ENCODE measurements at regions not wholly inside any gene's neighbourhood (a gene's known extent, or its start where the extent isn't known, plus 50 kb on each side); places are given as distances from the start of the nearest gene placed in this dataset.
A peak's percentile ranks its signal among the peaks of the same experiment; 100 is the strongest.

GRCh38 chr14:87489196-87489819 is 503.7 kb downstream of the GALC start:
- Histone ChIP-seq H3K36me3 (ENCODE audit: control insufficient read depth in 5 of 5, insufficient read depth in 5 of 5, low read length in 5 of 5) (no peaks in the 10 kb centered on the region), H3K9ac (ENCODE audit: low read length in 5 of 5) (no peak overlapping the region), H3K4me1 (ENCODE audit: control insufficient read depth in 5 of 5, insufficient read depth in 5 of 5, low read length in 5 of 5) (no peaks in the 10 kb centered on the region), H3K27ac (ENCODE audit: low read depth, low read length) (no peak overlapping the region), H3K27me3 (ENCODE audit: control insufficient read depth in 5 of 5, insufficient read depth in 4 of 5, low read length in 5 of 5) (no peaks in the 10 kb centered on the region), H3K4me3 (ENCODE audit: low read depth in 1 of 5, low read length in 5 of 5) (no peak overlapping the region), H3K9me3 (ENCODE audit: control insufficient read depth in 5 of 5, low read length in 5 of 5) (no peaks in the 10 kb centered on the region)

- H3K9ac ChIP-seq (ENCODE audit: low read length in 5 of 5) = no peak overlapping the region
- no peak overlapping the region for H3K27ac ChIP-seq (ENCODE audit: low read depth, low read length)
- no peaks in the 10 kb centered on the region for H3K27me3 ChIP-seq (ENCODE audit: control insufficient read depth in 5 of 5, insufficient read depth in 4 of 5, low read length in 5 of 5)
- no peaks in the 10 kb centered on the region for H3K9me3 ChIP-seq (ENCODE audit: control insufficient read depth in 5 of 5, low read length in 5 of 5)
- H3K4me3 ChIP-seq (ENCODE audit: low read depth in 1 of 5, low read length in 5 of 5) = no peak overlapping the region
- H3K4me1 ChIP-seq (ENCODE audit: control insufficient read depth in 5 of 5, insufficient read depth in 5 of 5, low read length in 5 of 5) = no peaks in the 10 kb centered on the region
- H3K36me3 ChIP-seq (ENCODE audit: control insufficient read depth in 5 of 5, insufficient read depth in 5 of 5, low read length in 5 of 5) = no peaks in the 10 kb centered on the region
Observed at GRCh38 chr14:87483271-87484260, 509.4 kb downstream of the GALC start.

- H3K4me1 ChIP-seq (ENCODE audit: control insufficient read depth in 5 of 5, insufficient read depth in 5 of 5, low read length in 5 of 5) = no peaks in the 10 kb centered on the region
- no peaks in the 10 kb centered on the region for H3K27me3 ChIP-seq (ENCODE audit: control insufficient read depth in 5 of 5, insufficient read depth in 4 of 5, low read length in 5 of 5)
- H3K9ac ChIP-seq (ENCODE audit: low read length in 5 of 5) = no peak overlapping the region
- no peaks in the 10 kb centered on the region for H3K36me3 ChIP-seq (ENCODE audit: control insufficient read depth in 5 of 5, insufficient read depth in 5 of 5, low read length in 5 of 5)
- H3K27ac ChIP-seq (ENCODE audit: low read depth, low read length) = no peak overlapping the region
- peaks cover 0 to 6% (median 0%) of the 10 kb centered on the region in 5 donors for H3K9me3 ChIP-seq (ENCODE audit: control insufficient read depth in 5 of 5, low read length in 5 of 5)
- H3K4me3 ChIP-seq (ENCODE audit: low read depth in 1 of 5, low read length in 5 of 5) = no peak overlapping the region
Observed at GRCh38 chr14:87468531-87468930, 524.5 kb downstream of the GALC start.

GRCh38 chr14:87467578-87467977 is 525.4 kb downstream of the GALC start:
- Histone ChIP-seq H3K4me3 (ENCODE audit: low read depth in 1 of 5, low read length in 5 of 5) (no peak overlapping the region), H3K9me3 (ENCODE audit: control insufficient read depth in 5 of 5, low read length in 5 of 5) (peaks cover 0 to 6% (median 0%) of the 10 kb centered on the region in 5 donors), H3K4me1 (ENCODE audit: control insufficient read depth in 5 of 5, insufficient read depth in 5 of 5, low read length in 5 of 5) (no peaks in the 10 kb centered on the region), H3K9ac (ENCODE audit: low read length in 5 of 5) (no peak overlapping the region), H3K27me3 (ENCODE audit: control insufficient read depth in 5 of 5, insufficient read depth in 4 of 5, low read length in 5 of 5) (no peaks in the 10 kb centered on the region), H3K27ac (ENCODE audit: low read depth, low read length) (no peak overlapping the region), H3K36me3 (ENCODE audit: control insufficient read depth in 5 of 5, insufficient read depth in 5 of 5, low read length in 5 of 5) (no peaks in the 10 kb centered on the region)

- Histone ChIP-seq H3K27me3 (ENCODE audit: control insufficient read depth in 5 of 5, insufficient read depth in 4 of 5, low read length in 5 of 5) (no peaks in the 10 kb centered on the region), H3K4me1 (ENCODE audit: control insufficient read depth in 5 of 5, insufficient read depth in 5 of 5, low read length in 5 of 5) (no peaks in the 10 kb centered on the region), H3K36me3 (ENCODE audit: control insufficient read depth in 5 of 5, insufficient read depth in 5 of 5, low read length in 5 of 5) (no peaks in the 10 kb centered on the region), H3K9me3 (ENCODE audit: control insufficient read depth in 5 of 5, low read length in 5 of 5) (no peaks in the 10 kb centered on the region), H3K4me3 (ENCODE audit: low read depth in 1 of 5, low read length in 5 of 5) (no peak overlapping the region), H3K9ac (ENCODE audit: low read length in 5 of 5) (no peak overlapping the region), H3K27ac (ENCODE audit: low read depth, low read length) (no peak overlapping the region)
Observed at GRCh38 chr14:87465770-87466169, 527.2 kb downstream of the GALC start.

GRCh38 chr14:87461704-87462103 is 531.3 kb downstream of the GALC start:
- Histone ChIP-seq H3K9ac (ENCODE audit: low read length in 5 of 5) (no peak overlapping the region), H3K27ac (ENCODE audit: low read depth, low read length) (no peak overlapping the region), H3K4me1 (ENCODE audit: control insufficient read depth in 5 of 5, insufficient read depth in 5 of 5, low read length in 5 of 5) (no peaks in the 10 kb centered on the region), H3K27me3 (ENCODE audit: control insufficient read depth in 5 of 5, insufficient read depth in 4 of 5, low read length in 5 of 5) (no peaks in the 10 kb centered on the region), H3K9me3 (ENCODE audit: control insufficient read depth in 5 of 5, low read length in 5 of 5) (no peaks in the 10 kb centered on the region), H3K4me3 (ENCODE audit: low read depth in 1 of 5, low read length in 5 of 5) (no peak overlapping the region), H3K36me3 (ENCODE audit: control insufficient read depth in 5 of 5, insufficient read depth in 5 of 5, low read length in 5 of 5) (no peaks in the 10 kb centered on the region)

- no peak overlapping the region for H3K27ac ChIP-seq (ENCODE audit: low read depth, low read length)
- H3K4me3 ChIP-seq (ENCODE audit: low read depth in 1 of 5, low read length in 5 of 5) = peak overlapping the region in 3 of 5 donors; percentile 26 to 50 (median 47)
- peak overlapping the region in 1 of 5 donors; percentile 10 for H3K9ac ChIP-seq (ENCODE audit: low read length in 5 of 5)
- no peaks in the 10 kb centered on the region for H3K36me3 ChIP-seq (ENCODE audit: control insufficient read depth in 5 of 5, insufficient read depth in 5 of 5, low read length in 5 of 5)
- no peaks in the 10 kb centered on the region for H3K27me3 ChIP-seq (ENCODE audit: control insufficient read depth in 5 of 5, insufficient read depth in 4 of 5, low read length in 5 of 5)
- no peaks in the 10 kb centered on the region for H3K4me1 ChIP-seq (ENCODE audit: control insufficient read depth in 5 of 5, insufficient read depth in 5 of 5, low read length in 5 of 5)
- H3K9me3 ChIP-seq (ENCODE audit: control insufficient read depth in 5 of 5, low read length in 5 of 5) = no peaks in the 10 kb centered on the region
Observed at GRCh38 chr14:87457720-87458119, 535.3 kb downstream of the GALC start.

GRCh38 chr14:87450193-87450592 is 542.8 kb downstream of the GALC start:
- H3K4me1 ChIP-seq (ENCODE audit: control insufficient read depth in 5 of 5, insufficient read depth in 5 of 5, low read length in 5 of 5) = no peaks in the 10 kb centered on the region
- H3K36me3 ChIP-seq (ENCODE audit: control insufficient read depth in 5 of 5, insufficient read depth in 5 of 5, low read length in 5 of 5) = no peaks in the 10 kb centered on the region
- H3K27ac ChIP-seq (ENCODE audit: low read depth, low read length) = no peak overlapping the region
- H3K9ac ChIP-seq (ENCODE audit: low read length in 5 of 5) = no peak overlapping the region
- H3K4me3 ChIP-seq (ENCODE audit: low read depth in 1 of 5, low read length in 5 of 5) = no peak overlapping the region
- peaks cover 0 to 4% (median 0%) of the 10 kb centered on the region in 5 donors for H3K9me3 ChIP-seq (ENCODE audit: control insufficient read depth in 5 of 5, low read length in 5 of 5)
- H3K27me3 ChIP-seq (ENCODE audit: control insufficient read depth in 5 of 5, insufficient read depth in 4 of 5, low read length in 5 of 5) = no peaks in the 10 kb centered on the region

- H3K27ac ChIP-seq (ENCODE audit: low read depth, low read length) = no peak overlapping the region
- H3K4me3 ChIP-seq (ENCODE audit: low read depth in 1 of 5, low read length in 5 of 5) = no peak overlapping the region
- H3K36me3 ChIP-seq (ENCODE audit: control insufficient read depth in 5 of 5, insufficient read depth in 5 of 5, low read length in 5 of 5) = no peaks in the 10 kb centered on the region
- no peaks in the 10 kb centered on the region for H3K4me1 ChIP-seq (ENCODE audit: control insufficient read depth in 5 of 5, insufficient read depth in 5 of 5, low read length in 5 of 5)
- no peak overlapping the region for H3K9ac ChIP-seq (ENCODE audit: low read length in 5 of 5)
- H3K9me3 ChIP-seq (ENCODE audit: control insufficient read depth in 5 of 5, low read length in 5 of 5) = peaks cover 0 to 4% (median 0%) of the 10 kb centered on the region in 5 donors
- H3K27me3 ChIP-seq (ENCODE audit: control insufficient read depth in 5 of 5, insufficient read depth in 4 of 5, low read length in 5 of 5) = no peaks in the 10 kb centered on the region
Observed at GRCh38 chr14:87449016-87449415, 544.0 kb downstream of the GALC start.

GRCh38 chr14:87443787-87444186 is 549.2 kb downstream of the GALC start:
- Histone ChIP-seq H3K9me3 (ENCODE audit: control insufficient read depth in 5 of 5, low read length in 5 of 5) (no peaks in the 10 kb centered on the region), H3K4me1 (ENCODE audit: control insufficient read depth in 5 of 5, insufficient read depth in 5 of 5, low read length in 5 of 5) (no peaks in the 10 kb centered on the region), H3K4me3 (ENCODE audit: low read depth in 1 of 5, low read length in 5 of 5) (no peak overlapping the region), H3K27me3 (ENCODE audit: control insufficient read depth in 5 of 5, insufficient read depth in 4 of 5, low read length in 5 of 5) (no peaks in the 10 kb centered on the region), H3K36me3 (ENCODE audit: control insufficient read depth in 5 of 5, insufficient read depth in 5 of 5, low read length in 5 of 5) (no peaks in the 10 kb centered on the region), H3K27ac (ENCODE audit: low read depth, low read length) (no peak overlapping the region), H3K9ac (ENCODE audit: low read length in 5 of 5) (no peak overlapping the region)
